ENCODE measurements at regions not wholly inside any gene's neighbourhood (a gene's known extent, or its start where the extent isn't known, plus 50 kb on each side); places are given as distances from the start of the nearest gene placed in this dataset.

GRCh38 chr2:64323197-64323596, 130.8 kb upstream of the LGALSL start:
- no peak overlapping the region for H3K4me2 ChIP-seq (replicated peaks; ENCODE audit: low read depth, low read length, poor library complexity, severe bottlenecking)
- no peaks in the 10 kb centered on the region for H3K36me3 ChIP-seq (replicated peaks in 1 of 2; ENCODE audit: control extremely low read depth in 1 of 2, control insufficient read depth in 1 of 2, extremely low read depth in 1 of 2, insufficient read depth in 2 of 2, low read length in 1 of 2)
- H3K4me1 ChIP-seq (ENCODE audit: control insufficient read depth in 2 of 2, insufficient read depth in 2 of 2, low read length in 2 of 2): peaks cover 25 to 30% of the 10 kb centered on the region in 2 donors
- no peaks in the 10 kb centered on the region for H4K20me1 ChIP-seq (ENCODE audit: control insufficient read depth, insufficient read depth, low read length, poor library complexity, severe bottlenecking)
- TF ChIP-seq EZH2 (IDR thresholded peaks at IDR 0.05; ENCODE audit: borderline replicate concordance, insufficient read depth, low read depth, low read length, poor library complexity, severe bottlenecking) (no peak), CTCF (IDR thresholded peaks at IDR 0.05) (no peak)
- Mint-ChIP-seq H3K4me1 (peaks cover 38% of the 10 kb centered on the region), H3K27me3 (peaks cover 7% of the 10 kb centered on the region), H3K4me3 (no peak overlapping the region), H3K27ac (no peak overlapping the region), H3K9me3 (ENCODE audit: insufficient read depth) (peaks cover 2% of the 10 kb centered on the region)
- no peak overlapping the region for H3K4me3 ChIP-seq (ENCODE audit: control extremely low read depth in 1 of 5, extremely low read depth in 1 of 5, insufficient read depth in 1 of 5, low read depth in 2 of 5, low read length in 4 of 5)
- 60% methylated on average over 5 of the region's 5 CpGs for WGBS (ENCODE audit: insufficient coverage)
- no peaks in the 10 kb centered on the region for H3K27me3 ChIP-seq (replicated peaks in 1 of 4; ENCODE audit: control extremely low read depth in 1 of 4, control insufficient read depth in 3 of 4, insufficient read depth in 4 of 4, low read length in 3 of 4)
- H3K9me3 ChIP-seq (ENCODE audit: control extremely low read depth in 1 of 3, control insufficient read depth in 2 of 3, insufficient read depth in 1 of 3, low read length in 2 of 3): peaks cover 0 to 3% (median 0%) of the 10 kb centered on the region in 3 donors
- H3K79me2 ChIP-seq (ENCODE audit: control insufficient read depth, insufficient read depth, low read length): no peaks in the 10 kb centered on the region
- ChIA-PET POLR2A (no interaction called here), CTCF (interaction anchor here (1.2 to 11.9 kb wide), 2 partner anchors 164 to 272 kb away, joined by 3 to 612 read pairs; no protein-coding TSS in a partner anchor)
- intact Hi-C loops (cut with micrococcal nuclease): no loop called here
- ATAC-seq (ENCODE audit: low read depth) (no peak), DNase-seq (no peak)
- H3K9ac ChIP-seq (ENCODE audit: low read length): no peak overlapping the region
- H2AFZ ChIP-seq (ENCODE audit: insufficient read depth, low read depth, low read length, poor library complexity, severe bottlenecking): no peak overlapping the region
- no peak overlapping the region for H3K27ac ChIP-seq (ENCODE audit: low read length in 2 of 2)

GRCh38 chr2:64324746-64325410, 129.1 kb upstream of the LGALSL start:
- Mint-ChIP-seq H3K27ac (peak overlapping the region; percentile 94), H3K27me3 (peaks cover 5% of the 10 kb centered on the region), H3K9me3 (ENCODE audit: insufficient read depth) (peaks cover 2% of the 10 kb centered on the region), H3K4me3 (peak overlapping the region; percentile 82), H3K4me1 (peaks cover 41% of the 10 kb centered on the region)
- Histone ChIP-seq H3K4me2 (replicated peaks; ENCODE audit: low read depth, low read length, poor library complexity, severe bottlenecking) (no peak overlapping the region), H4K20me1 (ENCODE audit: control insufficient read depth, insufficient read depth, low read length, poor library complexity, severe bottlenecking) (no peaks in the 10 kb centered on the region), H3K36me3 (replicated peaks in 1 of 2; ENCODE audit: control extremely low read depth in 1 of 2, control insufficient read depth in 1 of 2, extremely low read depth in 1 of 2, insufficient read depth in 2 of 2, low read length in 1 of 2) (no peaks in the 10 kb centered on the region), H3K27me3 (replicated peaks in 1 of 4; ENCODE audit: control extremely low read depth in 1 of 4, control insufficient read depth in 3 of 4, insufficient read depth in 4 of 4, low read length in 3 of 4) (no peaks in the 10 kb centered on the region), H3K9me3 (ENCODE audit: control extremely low read depth in 1 of 3, control insufficient read depth in 2 of 3, insufficient read depth in 1 of 3, low read length in 2 of 3) (peaks cover 0 to 3% (median 0%) of the 10 kb centered on the region in 3 donors), H3K4me1 (ENCODE audit: control insufficient read depth in 2 of 2, insufficient read depth in 2 of 2, low read length in 2 of 2) (peaks cover 26 to 33% of the 10 kb centered on the region in 2 donors), H3K79me2 (ENCODE audit: control insufficient read depth, insufficient read depth, low read length) (no peaks in the 10 kb centered on the region), H2AFZ (ENCODE audit: insufficient read depth, low read depth, low read length, poor library complexity, severe bottlenecking) (no peak overlapping the region), H3K4me3 (ENCODE audit: control extremely low read depth in 1 of 5, extremely low read depth in 1 of 5, insufficient read depth in 1 of 5, low read depth in 2 of 5, low read length in 4 of 5) (no peak overlapping the region), H3K27ac (ENCODE audit: low read length in 2 of 2) (no peak overlapping the region), H3K9ac (ENCODE audit: low read length) (no peak overlapping the region)
- POLR2A ChIA-PET: interaction anchor here (0.7 to 3.8 kb wide), 6 partner anchors 101 to 275 kb away, joined by 3 to 30 read pairs (median 10); partner anchors contain the start of gene AFTPH
- CTCF ChIA-PET: interaction anchor here (1.3 to 11.9 kb wide), 7 partner anchors 11 to 274 kb away, joined by 4 to 612 read pairs (median 17); no protein-coding TSS in a partner anchor
- ATAC-seq (ENCODE audit: low read depth) (no peak), DNase-seq (no peak)
- intact Hi-C loops (cut with micrococcal nuclease): loop anchor here (5.0 kb wide), 4 partner anchors 63 to 633 kb away; no protein-coding TSS in a partner anchor
- 97% methylated on average over 3 of the region's 10 CpGs for WGBS (ENCODE audit: insufficient coverage)
- TF ChIP-seq EZH2 (IDR thresholded peaks at IDR 0.05; ENCODE audit: borderline replicate concordance, insufficient read depth, low read depth, low read length, poor library complexity, severe bottlenecking): no peak
- TF ChIP-seq CTCF (IDR thresholded peaks at IDR 0.05): no peak

All from B cell (primary cell).